ENCODE measurements at regions not wholly inside any gene's neighbourhood (a gene's known extent, or its start where the extent isn't known, plus 50 kb on each side); places are given as distances from the start of the nearest gene placed in this dataset.

- TF ChIP-seq CTCF (conservative IDR thresholded peaks at IDR 0.05), result no peak
- TF ChIP-seq EZH2 (IDR thresholded peaks at IDR 0.05; ENCODE audit: low read depth), result no peak
These were observed 205.3 kb downstream of the DEPDC1B start for GRCh38 chr5:60494635-60495034.
